ENCODE measurements at regions not wholly inside any gene's neighbourhood (a gene's known extent, or its start where the extent isn't known, plus 50 kb on each side); places are given as distances from the start of the nearest gene placed in this dataset.

DNA sequence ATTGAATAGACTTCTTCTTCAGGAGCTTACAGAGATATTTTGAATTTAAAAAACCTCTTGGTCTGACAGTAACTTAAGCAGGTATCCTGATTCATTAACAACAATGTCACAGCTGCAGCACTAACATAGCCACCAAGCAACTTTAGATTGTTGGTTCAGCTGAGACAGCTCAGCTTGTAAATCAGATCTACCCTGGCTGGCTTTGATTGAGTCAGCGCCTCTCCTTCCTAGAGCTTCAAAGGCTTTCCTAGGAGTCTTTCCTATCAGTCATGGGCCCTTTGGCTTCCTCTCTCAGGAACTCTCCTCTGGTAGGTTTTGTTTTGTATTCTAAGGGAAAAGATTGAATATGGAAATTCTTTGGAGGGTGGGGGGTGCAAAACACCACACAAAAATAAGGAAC lies 70.7 kb upstream of the STEAP4 start:
- TF ChIP-seq, protein P1, sequence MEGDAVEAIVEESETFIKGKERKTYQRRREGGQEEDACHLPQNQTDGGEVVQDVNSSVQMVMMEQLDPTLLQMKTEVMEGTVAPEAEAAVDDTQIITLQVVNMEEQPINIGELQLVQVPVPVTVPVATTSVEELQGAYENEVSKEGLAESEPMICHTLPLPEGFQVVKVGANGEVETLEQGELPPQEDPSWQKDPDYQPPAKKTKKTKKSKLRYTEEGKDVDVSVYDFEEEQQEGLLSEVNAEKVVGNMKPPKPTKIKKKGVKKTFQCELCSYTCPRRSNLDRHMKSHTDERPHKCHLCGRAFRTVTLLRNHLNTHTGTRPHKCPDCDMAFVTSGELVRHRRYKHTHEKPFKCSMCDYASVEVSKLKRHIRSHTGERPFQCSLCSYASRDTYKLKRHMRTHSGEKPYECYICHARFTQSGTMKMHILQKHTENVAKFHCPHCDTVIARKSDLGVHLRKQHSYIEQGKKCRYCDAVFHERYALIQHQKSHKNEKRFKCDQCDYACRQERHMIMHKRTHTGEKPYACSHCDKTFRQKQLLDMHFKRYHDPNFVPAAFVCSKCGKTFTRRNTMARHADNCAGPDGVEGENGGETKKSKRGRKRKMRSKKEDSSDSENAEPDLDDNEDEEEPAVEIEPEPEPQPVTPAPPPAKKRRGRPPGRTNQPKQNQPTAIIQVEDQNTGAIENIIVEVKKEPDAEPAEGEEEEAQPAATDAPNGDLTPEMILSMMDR (IDR thresholded peaks at IDR 0.05; ENCODE audit: control extremely low read depth in 1 of 3, insufficient read depth in 1 of 3, low read depth in 1 of 3, low read length in 3 of 3), result no peak
- TF ChIP-seq, protein P2, sequence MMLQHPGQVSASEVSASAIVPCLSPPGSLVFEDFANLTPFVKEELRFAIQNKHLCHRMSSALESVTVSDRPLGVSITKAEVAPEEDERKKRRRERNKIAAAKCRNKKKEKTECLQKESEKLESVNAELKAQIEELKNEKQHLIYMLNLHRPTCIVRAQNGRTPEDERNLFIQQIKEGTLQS (IDR thresholded peaks at IDR 0.05; ENCODE audit: insufficient read depth, low read depth, low read length), result no peak
- TF ChIP-seq POLR2A (IDR thresholded peaks at IDR 0.05; ENCODE audit: control extremely low read depth in 1 of 2, low read depth in 2 of 2, low read length in 2 of 2), result no peak
- TF ChIP-seq YY1 (IDR thresholded peaks at IDR 0.05; ENCODE audit: low read depth, low read length), result no peak
- no peak for TF ChIP-seq EZH2 (IDR thresholded peaks at IDR 0.05; ENCODE audit: low read depth, low read length, severe bottlenecking)
- TF ChIP-seq POLR2AphosphoS5 (IDR thresholded peaks at IDR 0.05; ENCODE audit: low read depth, low read length), result no peak
- TF ChIP-seq, protein P3, sequence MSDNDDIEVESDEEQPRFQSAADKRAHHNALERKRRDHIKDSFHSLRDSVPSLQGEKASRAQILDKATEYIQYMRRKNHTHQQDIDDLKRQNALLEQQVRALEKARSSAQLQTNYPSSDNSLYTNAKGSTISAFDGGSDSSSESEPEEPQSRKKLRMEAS (IDR thresholded peaks at IDR 0.05), result no peak
- no peak for TF ChIP-seq POU5F1 (IDR thresholded peaks at IDR 0.05; ENCODE audit: low read depth, low read length)
- no peak for TF ChIP-seq CHD2 (IDR thresholded peaks at IDR 0.05; ENCODE audit: low read length)
- no peak for TF ChIP-seq TEAD4 (IDR thresholded peaks at IDR 0.05; ENCODE audit: low read depth, low read length)
- TF ChIP-seq JUN (IDR thresholded peaks at IDR 0.05; ENCODE audit: low read depth, low read length), result no peak
